CD4-positive, alpha-beta memory T cell (primary cell): ENCODE measurements at regions not wholly inside any gene's neighbourhood (a gene's known extent, or its start where the extent isn't known, plus 50 kb on each side); places are given as distances from the start of the nearest gene placed in this dataset.

Experiments
- CTCF ChIA-PET: fragments of 350-600 bp; sonication (Branson Sonifier 250); formaldehyde crosslinking; loops from one replicate; lab custom pipeline; 2021; ENCODE audit warnings: inconsistent platforms; ENCODE audit not compliant: partially characterized antibody; lab: Charles Lee
- POLR2A ChIA-PET: fragments of 350-600 bp; sonication (Branson Sonifier 250); formaldehyde crosslinking; loops from one replicate; lab custom pipeline; 2021; ENCODE audit not compliant: partially characterized antibody; lab: Charles Lee
- DNase-seq, 5 donors: peaks; one replicate each; pipeline versions ENCODE4 v3.0.0 to v3.0.0-alpha.2; 2020 to 2022; ENCODE audit warnings: mixed read lengths in 1 of 5
- H3K27ac ChIP-seq: one replicate; pipeline ENCODE4 v1.7.0; 2013; ENCODE audit warnings: low read depth, low read length
- H3K27me3 ChIP-seq: 2 replicates; pipeline ENCODE4 v1.7.0; 2013; ENCODE audit warnings: mild to moderate bottlenecking, low read length, moderate library complexity; ENCODE audit not compliant: insufficient read depth
- H3K36me3 ChIP-seq: 2 replicates; pipeline ENCODE4 v1.7.0; 2013; ENCODE audit warnings: mild to moderate bottlenecking, low read length, moderate library complexity; ENCODE audit not compliant: insufficient read depth
- H3K4me1 ChIP-seq: 2 replicates; pipeline ENCODE4 v1.7.0; 2013; ENCODE audit warnings: mild to moderate bottlenecking, low read length, moderate library complexity; ENCODE audit not compliant: insufficient read depth
- H3K4me3 ChIP-seq, 2 donors: one replicate each; pipeline ENCODE4 v1.7.0; 2013; ENCODE audit warnings: low read length in 2 of 2, mild to moderate bottlenecking in 1 of 2
- H3K9me3 ChIP-seq, 2 donors: one replicate each; pipeline ENCODE4 v1.7.0; 2013; ENCODE audit warnings: low read length in 2 of 2, control low read depth in 1 of 2; ENCODE audit not compliant: control insufficient read depth in 1 of 2
- H3K27ac Mint-ChIP-seq, 7 donors: one replicate each; pipeline ENCODE4 v1.8.0; 2020 to 2021; ENCODE audit warnings: mixed read lengths in 7 of 7, mild to moderate bottlenecking in 6 of 7, inconsistent platforms in 3 of 7, moderate library complexity in 3 of 7
- H3K27me3 Mint-ChIP-seq, 2 donors: one replicate each; pipeline ENCODE4 v1.8.0; 2020 to 2021; ENCODE audit warnings: mixed read lengths in 2 of 2
- H3K36me3 Mint-ChIP-seq, 2 donors: one replicate each; pipeline ENCODE4 v1.8.0; 2020 to 2021; ENCODE audit warnings: mixed read lengths in 2 of 2, inconsistent platforms in 1 of 2, mild to moderate bottlenecking in 1 of 2
- H3K4me1 Mint-ChIP-seq, 4 donors: one replicate each; pipeline ENCODE4 v1.8.0; 2020 to 2021; ENCODE audit warnings: mixed read lengths in 4 of 4, mild to moderate bottlenecking in 1 of 4
- H3K4me3 Mint-ChIP-seq, 8 donors: one replicate each; pipeline ENCODE4 v1.8.0; 2020 to 2021; ENCODE audit warnings: mixed read lengths in 8 of 8, mild to moderate bottlenecking in 7 of 8, moderate library complexity in 6 of 8, inconsistent platforms in 3 of 8
- H3K9me3 Mint-ChIP-seq, 8 donors: one replicate each; pipeline ENCODE4 v1.8.0; 2020 to 2021; ENCODE audit warnings: mixed read lengths in 8 of 8, mild to moderate bottlenecking in 5 of 8, inconsistent platforms in 3 of 8, moderate library complexity in 1 of 8
- intact Hi-C: fragments of 100-400 bp; cut with micrococcal nuclease; formaldehyde crosslinking; loops from one replicate; pipeline ENCODE4 v1.15.1; 2023

- Mint-ChIP-seq H3K9me3 (peaks cover 0 to 3% (median 0%) of the 10 kb centered on the region in 8 donors), H3K27ac (no peak overlapping the region), H3K36me3 (no peaks in the 10 kb centered on the region), H3K27me3 (peaks cover 3 to 5% of the 10 kb centered on the region in 2 donors), H3K4me3 (no peak overlapping the region), H3K4me1 (no peaks in the 10 kb centered on the region)
- no peaks in the 10 kb centered on the region for H3K27me3 ChIP-seq
- H3K4me1 ChIP-seq: no peaks in the 10 kb centered on the region
- no peaks in the 10 kb centered on the region for H3K9me3 ChIP-seq
- DNase-seq: no peak
- CTCF ChIA-PET: no interaction called here
- H3K27ac ChIP-seq: no peak overlapping the region
- intact Hi-C loops: no loop called here
- POLR2A ChIA-PET: no interaction called here
- H3K4me3 ChIP-seq: no peak overlapping the region
- no peaks in the 10 kb centered on the region for H3K36me3 ChIP-seq
These were observed 542.7 kb upstream of the RAB6C start for GRCh38 chr2:129436809-129437208.

- ChIA-PET CTCF (no interaction called here), POLR2A (no interaction called here)
- intact Hi-C loops: no loop called here
- no peaks in the 10 kb centered on the region for H3K4me1 Mint-ChIP-seq
- peaks cover 3 to 5% of the 10 kb centered on the region in 2 donors for H3K27me3 Mint-ChIP-seq
- H3K36me3 Mint-ChIP-seq: no peaks in the 10 kb centered on the region
- H3K4me1 ChIP-seq: no peaks in the 10 kb centered on the region
- H3K4me3 Mint-ChIP-seq: no peak overlapping the region
- H3K4me3 ChIP-seq: no peak overlapping the region
- H3K27me3 ChIP-seq: no peaks in the 10 kb centered on the region
- DNase-seq: no peak
- H3K9me3 ChIP-seq: no peaks in the 10 kb centered on the region
- H3K36me3 ChIP-seq: no peaks in the 10 kb centered on the region
- H3K27ac Mint-ChIP-seq: no peak overlapping the region
- H3K9me3 Mint-ChIP-seq: peaks cover 0 to 3% (median 0%) of the 10 kb centered on the region in 8 donors
- no peak overlapping the region for H3K27ac ChIP-seq
These were observed 541.7 kb upstream of the RAB6C start for GRCh38 chr2:129437725-129438124.

- Mint-ChIP-seq H3K36me3 (no peaks in the 10 kb centered on the region), H3K27ac (no peak overlapping the region), H3K9me3 (peaks cover 0 to 3% (median 0%) of the 10 kb centered on the region in 8 donors), H3K27me3 (peaks cover 3 to 5% of the 10 kb centered on the region in 2 donors), H3K4me1 (no peaks in the 10 kb centered on the region), H3K4me3 (no peak overlapping the region)
- H3K27me3 ChIP-seq: no peaks in the 10 kb centered on the region
- H3K4me1 ChIP-seq: no peaks in the 10 kb centered on the region
- intact Hi-C loops: no loop called here
- POLR2A ChIA-PET: no interaction called here
- no peaks in the 10 kb centered on the region for H3K36me3 ChIP-seq
- no peaks in the 10 kb centered on the region for H3K9me3 ChIP-seq
- no peak overlapping the region for H3K4me3 ChIP-seq
- DNase-seq: no peak
- no peak overlapping the region for H3K27ac ChIP-seq
- CTCF ChIA-PET: no interaction called here
These were observed 540.9 kb upstream of the RAB6C start for GRCh38 chr2:129438501-129439057.

DNA sequence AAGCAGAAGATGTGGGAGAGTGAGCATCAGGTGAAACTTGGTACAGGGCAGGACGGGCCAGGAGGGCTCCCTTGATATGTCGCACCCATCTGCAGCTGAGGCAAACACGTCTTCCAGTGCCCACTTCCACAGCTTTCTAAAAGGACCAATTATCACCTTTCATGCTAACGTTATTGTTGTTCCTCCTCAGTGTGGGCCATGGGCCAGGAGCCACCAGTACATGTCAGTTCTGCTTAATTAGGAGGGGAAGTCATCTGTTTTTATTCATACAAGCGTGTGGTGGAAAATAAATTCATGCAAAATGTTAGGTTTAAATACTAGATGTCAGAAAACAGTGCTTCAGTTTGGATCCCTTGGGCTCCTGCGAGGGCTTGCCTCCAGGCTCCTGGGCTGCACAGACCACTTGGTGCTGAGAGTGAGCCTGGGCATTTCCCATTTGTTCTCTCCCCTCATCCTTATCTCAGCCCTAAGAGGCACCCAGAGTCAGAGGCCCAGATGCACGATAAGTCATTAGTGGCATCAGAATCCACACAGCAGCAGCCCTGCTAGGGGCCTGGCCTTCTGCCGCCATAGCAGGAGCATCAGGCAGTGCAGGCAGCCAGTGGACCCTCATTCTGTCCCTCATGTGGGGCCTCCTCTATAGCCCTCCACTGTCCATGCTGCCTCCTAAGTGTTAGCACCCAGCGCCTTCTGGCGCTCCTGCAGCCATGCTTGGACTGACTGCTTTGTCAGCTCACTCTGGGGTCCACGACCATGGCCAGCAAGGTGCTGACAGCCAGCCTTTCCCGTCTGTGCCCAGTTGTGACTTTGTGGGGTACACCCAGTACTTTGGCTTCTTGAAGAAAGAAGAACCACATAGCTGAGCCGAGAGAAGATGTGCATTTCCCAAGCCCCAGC is 539.8 kb upstream of the RAB6C start:
- Mint-ChIP-seq H3K4me3 (no peak overlapping the region), H3K36me3 (no peaks in the 10 kb centered on the region), H3K4me1 (no peaks in the 10 kb centered on the region), H3K27me3 (peaks cover 5% of the 10 kb centered on the region in 2 donors), H3K27ac (no peak overlapping the region), H3K9me3 (peaks cover 0 to 4% (median 0%) of the 10 kb centered on the region in 8 donors)
- Histone ChIP-seq H3K27me3 (no peaks in the 10 kb centered on the region), H3K27ac (no peak overlapping the region), H3K4me3 (no peak overlapping the region), H3K36me3 (no peaks in the 10 kb centered on the region), H3K4me1 (no peaks in the 10 kb centered on the region), H3K9me3 (no peaks in the 10 kb centered on the region)
- ChIA-PET CTCF (no interaction called here), POLR2A (no interaction called here)
- DNase-seq: no peak
- intact Hi-C loops: no loop called here

GRCh38 chr2:129441610-129442009 is 537.9 kb upstream of the RAB6C start:
- no peaks in the 10 kb centered on the region for H3K4me1 Mint-ChIP-seq
- H3K36me3 Mint-ChIP-seq: no peaks in the 10 kb centered on the region
- H3K9me3 ChIP-seq: no peaks in the 10 kb centered on the region
- ChIA-PET CTCF (no interaction called here), POLR2A (no interaction called here)
- intact Hi-C loops: no loop called here
- H3K27me3 ChIP-seq: no peaks in the 10 kb centered on the region
- H3K4me1 ChIP-seq: no peaks in the 10 kb centered on the region
- DNase-seq: no peak
- peaks cover 5 to 6% of the 10 kb centered on the region in 2 donors for H3K27me3 Mint-ChIP-seq
- H3K4me3 ChIP-seq: no peak overlapping the region
- peaks cover 0 to 3% (median 0%) of the 10 kb centered on the region in 8 donors for H3K9me3 Mint-ChIP-seq
- H3K4me3 Mint-ChIP-seq: no peak overlapping the region
- H3K36me3 ChIP-seq: no peaks in the 10 kb centered on the region
- no peak overlapping the region for H3K27ac Mint-ChIP-seq
- no peak overlapping the region for H3K27ac ChIP-seq

GRCh38 chr2:129443235-129443864 is 536.1 kb upstream of the RAB6C start:
- Histone ChIP-seq H3K36me3 (no peaks in the 10 kb centered on the region), H3K9me3 (no peaks in the 10 kb centered on the region), H3K4me3 (no peak overlapping the region), H3K4me1 (no peaks in the 10 kb centered on the region), H3K27me3 (no peaks in the 10 kb centered on the region), H3K27ac (no peak overlapping the region)
- intact Hi-C loops: no loop called here
- DNase-seq: no peak
- ChIA-PET POLR2A (no interaction called here), CTCF (no interaction called here)
- Mint-ChIP-seq H3K4me1 (no peaks in the 10 kb centered on the region), H3K27ac (no peak overlapping the region), H3K9me3 (peaks cover 0 to 5% (median 0%) of the 10 kb centered on the region in 8 donors), H3K4me3 (no peak overlapping the region), H3K27me3 (peaks cover 3 to 5% of the 10 kb centered on the region in 2 donors), H3K36me3 (no peaks in the 10 kb centered on the region)
